ENCODE measurements at regions not wholly inside any gene's neighbourhood (a gene's known extent, or its start where the extent isn't known, plus 50 kb on each side); places are given as distances from the start of the nearest gene placed in this dataset.
"Not testable (repeated sequence)": the region's sequence is repeated elsewhere in the genome, so short reads cannot be mapped to it uniquely, and the experiment has no call there.

DNA sequence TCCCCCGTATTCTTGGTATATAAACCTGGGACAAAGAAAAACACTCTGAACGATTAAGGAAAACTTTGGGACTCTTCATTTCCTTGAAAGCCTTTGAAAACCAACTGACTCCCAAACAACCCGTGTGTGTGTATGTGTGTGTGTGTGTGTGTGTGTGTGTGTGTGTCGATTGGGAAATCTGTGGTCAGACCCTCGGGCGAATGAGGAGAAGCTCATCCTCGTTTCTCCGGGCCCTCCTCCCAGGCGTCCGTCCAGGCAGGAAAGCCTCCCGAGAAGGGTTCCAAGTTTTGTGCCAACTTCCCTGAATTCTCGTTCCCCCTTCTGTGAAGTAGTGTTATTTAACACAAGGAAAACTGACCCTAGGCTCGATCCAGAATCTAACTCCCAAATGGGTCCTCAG, 4411.6 kb upstream of the TPTE start:
- TF ChIP-seq, protein P1, sequence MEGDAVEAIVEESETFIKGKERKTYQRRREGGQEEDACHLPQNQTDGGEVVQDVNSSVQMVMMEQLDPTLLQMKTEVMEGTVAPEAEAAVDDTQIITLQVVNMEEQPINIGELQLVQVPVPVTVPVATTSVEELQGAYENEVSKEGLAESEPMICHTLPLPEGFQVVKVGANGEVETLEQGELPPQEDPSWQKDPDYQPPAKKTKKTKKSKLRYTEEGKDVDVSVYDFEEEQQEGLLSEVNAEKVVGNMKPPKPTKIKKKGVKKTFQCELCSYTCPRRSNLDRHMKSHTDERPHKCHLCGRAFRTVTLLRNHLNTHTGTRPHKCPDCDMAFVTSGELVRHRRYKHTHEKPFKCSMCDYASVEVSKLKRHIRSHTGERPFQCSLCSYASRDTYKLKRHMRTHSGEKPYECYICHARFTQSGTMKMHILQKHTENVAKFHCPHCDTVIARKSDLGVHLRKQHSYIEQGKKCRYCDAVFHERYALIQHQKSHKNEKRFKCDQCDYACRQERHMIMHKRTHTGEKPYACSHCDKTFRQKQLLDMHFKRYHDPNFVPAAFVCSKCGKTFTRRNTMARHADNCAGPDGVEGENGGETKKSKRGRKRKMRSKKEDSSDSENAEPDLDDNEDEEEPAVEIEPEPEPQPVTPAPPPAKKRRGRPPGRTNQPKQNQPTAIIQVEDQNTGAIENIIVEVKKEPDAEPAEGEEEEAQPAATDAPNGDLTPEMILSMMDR (IDR thresholded peaks at IDR 0.05; ENCODE audit: low read depth, low read length): not testable (repeated sequence)
- not testable (repeated sequence) for TF ChIP-seq EZH2phosphoT487 (IDR thresholded peaks at IDR 0.05; ENCODE audit: low read depth)

Measured in OCI-LY3 (cell line).